ENCODE measurements at regions not wholly inside any gene's neighbourhood (a gene's known extent, or its start where the extent isn't known, plus 50 kb on each side); places are given as distances from the start of the nearest gene placed in this dataset.
"Not testable (repeated sequence)": the region's sequence is repeated elsewhere in the genome, so short reads cannot be mapped to it uniquely, and the experiment has no call there.

- no peaks in the 10 kb centered on the region for H3K4me1 ChIP-seq (ENCODE audit: control insufficient read depth in 2 of 2, insufficient read depth in 2 of 2, low read length in 2 of 2)
- Mint-ChIP-seq H3K36me3 (no peaks in the 10 kb centered on the region), H3K9me3 (peaks cover 2 to 21% (median 7%) of the 10 kb centered on the region in 11 donors), H3K4me1 (no peaks in the 10 kb centered on the region), H3K27ac (no peak overlapping the region), H3K4me3 (no peak overlapping the region), H3K27me3 (no peaks in the 10 kb centered on the region)
- POLR2A ChIA-PET, result no interaction called here
- DNase-seq (no peak), ATAC-seq (no peak)
- H3K36me3 ChIP-seq (ENCODE audit: control insufficient read depth in 2 of 3, insufficient read depth in 3 of 3, low read length in 3 of 3), result no peaks in the 10 kb centered on the region
- no peaks in the 10 kb centered on the region for H3K27me3 ChIP-seq (ENCODE audit: control insufficient read depth in 2 of 2, insufficient read depth in 2 of 2, low read length in 2 of 2)
- H3K27ac ChIP-seq (ENCODE audit: low read depth, low read length), result no peak overlapping the region
- H3K9me3 ChIP-seq (ENCODE audit: control insufficient read depth in 2 of 3, low read length in 3 of 3), result peaks cover 0 to 4% (median 0%) of the 10 kb centered on the region in 3 experiments
- no peak overlapping the region for H3K4me3 ChIP-seq (ENCODE audit: low read length)
- CTCF ChIA-PET, result interaction anchor here (0.7 kb wide), 1 partner anchor 9 kb away, joined by 3 read pairs; no protein-coding TSS in a partner anchor
- intact Hi-C loops (cut with micrococcal nuclease), result no loop called here
Measured at GRCh38 chr2:78260861-78261260, 738.7 kb upstream of the LRRTM4 start.

- Mint-ChIP-seq H3K36me3 (no peaks in the 10 kb centered on the region), H3K4me1 (no peaks in the 10 kb centered on the region), H3K27me3 (no peaks in the 10 kb centered on the region), H3K4me3 (no peak overlapping the region), H3K9me3 (peaks cover 2 to 21% (median 7%) of the 10 kb centered on the region in 11 donors), H3K27ac (no peak overlapping the region)
- Histone ChIP-seq H3K27me3 (ENCODE audit: control insufficient read depth in 2 of 2, insufficient read depth in 2 of 2, low read length in 2 of 2) (no peaks in the 10 kb centered on the region), H3K4me3 (ENCODE audit: low read length) (no peak overlapping the region), H3K4me1 (ENCODE audit: control insufficient read depth in 2 of 2, insufficient read depth in 2 of 2, low read length in 2 of 2) (no peaks in the 10 kb centered on the region), H3K27ac (ENCODE audit: low read depth, low read length) (no peak overlapping the region), H3K9me3 (ENCODE audit: control insufficient read depth in 2 of 3, low read length in 3 of 3) (peaks cover 0 to 4% (median 0%) of the 10 kb centered on the region in 3 experiments), H3K36me3 (ENCODE audit: control insufficient read depth in 2 of 3, insufficient read depth in 3 of 3, low read length in 3 of 3) (no peaks in the 10 kb centered on the region)
- intact Hi-C loops (cut with micrococcal nuclease), result no loop called here
- ChIA-PET POLR2A (no interaction called here), CTCF (no interaction called here)
- no peak for DNase-seq
- ATAC-seq, result no peak
Measured at GRCh38 chr2:78261454-78261853, 739.3 kb upstream of the LRRTM4 start.

DNA sequence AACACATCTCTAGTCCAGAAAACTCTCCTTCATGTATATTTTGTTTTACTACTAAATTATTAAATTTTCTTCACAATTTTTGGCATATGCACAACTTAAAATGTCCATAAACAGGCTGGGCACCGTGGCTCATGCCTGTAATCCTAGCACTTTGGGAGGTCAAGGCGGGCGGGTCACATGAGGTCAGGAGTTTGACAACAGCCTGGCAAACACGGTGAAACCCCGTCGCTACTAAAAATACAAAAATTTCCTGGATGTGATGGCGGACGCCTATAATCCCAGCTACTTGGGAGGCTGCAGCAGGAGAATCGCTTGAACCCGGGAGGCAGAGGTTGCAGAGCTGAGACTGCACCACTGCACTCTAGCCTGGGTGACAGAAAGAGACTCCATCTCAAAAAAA is 739.9 kb upstream of the LRRTM4 start:
- intact Hi-C loops (cut with micrococcal nuclease); H3K9me3 ChIP-seq (ENCODE audit: control insufficient read depth in 2 of 3, low read length in 3 of 3); POLR2A ChIA-PET; H3K27ac ChIP-seq (ENCODE audit: low read depth, low read length); H3K4me3 Mint-ChIP-seq; H3K27me3 Mint-ChIP-seq; H3K27ac Mint-ChIP-seq; H3K4me1 ChIP-seq (ENCODE audit: control insufficient read depth in 2 of 2, insufficient read depth in 2 of 2, low read length in 2 of 2); H3K4me3 ChIP-seq (ENCODE audit: low read length); H3K36me3 ChIP-seq (ENCODE audit: control insufficient read depth in 2 of 3, insufficient read depth in 3 of 3, low read length in 3 of 3); H3K36me3 Mint-ChIP-seq; H3K27me3 ChIP-seq (ENCODE audit: control insufficient read depth in 2 of 2, insufficient read depth in 2 of 2, low read length in 2 of 2); CTCF ChIA-PET; H3K4me1 Mint-ChIP-seq; DNase-seq; ATAC-seq: not testable (repeated sequence)
- H3K9me3 Mint-ChIP-seq, result peaks cover 2 to 21% (median 7%) of the 10 kb centered on the region in 11 donors

DNA sequence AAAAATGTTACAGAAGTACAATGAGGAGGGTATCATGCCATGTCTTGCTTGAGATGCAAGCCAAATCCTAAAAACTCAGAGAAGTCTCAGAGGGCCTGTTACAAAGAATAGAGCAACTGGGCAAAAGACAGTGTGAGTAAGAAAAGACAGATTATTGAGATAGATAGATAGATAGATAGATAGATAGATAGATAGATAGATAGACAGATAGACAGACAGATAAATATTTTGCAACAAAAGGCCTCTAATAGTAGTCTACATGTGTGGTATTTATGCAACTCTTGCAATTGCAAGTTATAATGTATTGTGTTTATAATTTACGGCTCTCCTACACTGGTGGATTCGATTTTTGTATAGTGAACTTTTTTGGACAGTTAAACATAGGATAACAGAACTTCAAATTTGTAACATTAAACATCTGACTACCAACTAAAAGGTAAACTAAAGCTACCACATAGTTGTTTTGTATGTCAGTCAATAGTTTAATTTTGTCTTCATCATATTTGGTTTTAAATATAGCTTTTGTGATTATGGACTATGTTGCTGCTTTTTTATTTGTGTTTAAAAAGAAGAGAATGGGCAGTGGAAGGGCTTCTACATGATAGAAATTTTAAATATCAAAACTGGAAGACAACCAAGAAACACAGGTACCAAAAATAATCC is 740.7 kb upstream of the LRRTM4 start:
- POLR2A ChIA-PET, result no interaction called here
- Histone ChIP-seq H3K4me3 (ENCODE audit: low read length) (no peak overlapping the region), H3K4me1 (ENCODE audit: control insufficient read depth in 2 of 2, insufficient read depth in 2 of 2, low read length in 2 of 2) (no peaks in the 10 kb centered on the region), H3K36me3 (ENCODE audit: control insufficient read depth in 2 of 3, insufficient read depth in 3 of 3, low read length in 3 of 3) (no peaks in the 10 kb centered on the region), H3K27ac (ENCODE audit: low read depth, low read length) (no peak overlapping the region), H3K27me3 (ENCODE audit: control insufficient read depth in 2 of 2, insufficient read depth in 2 of 2, low read length in 2 of 2) (no peaks in the 10 kb centered on the region), H3K9me3 (ENCODE audit: control insufficient read depth in 2 of 3, low read length in 3 of 3) (peaks cover 0 to 4% (median 0%) of the 10 kb centered on the region in 3 experiments)
- Mint-ChIP-seq H3K36me3 (no peaks in the 10 kb centered on the region), H3K27me3 (no peaks in the 10 kb centered on the region), H3K4me3 (no peak overlapping the region), H3K27ac (no peak overlapping the region), H3K9me3 (peaks cover 2 to 21% (median 7%) of the 10 kb centered on the region in 11 donors), H3K4me1 (no peaks in the 10 kb centered on the region)
- ATAC-seq (no peak), DNase-seq (no peak)
- CTCF ChIA-PET, result no interaction called here
- intact Hi-C loops (cut with micrococcal nuclease), result no loop called here

DNA sequence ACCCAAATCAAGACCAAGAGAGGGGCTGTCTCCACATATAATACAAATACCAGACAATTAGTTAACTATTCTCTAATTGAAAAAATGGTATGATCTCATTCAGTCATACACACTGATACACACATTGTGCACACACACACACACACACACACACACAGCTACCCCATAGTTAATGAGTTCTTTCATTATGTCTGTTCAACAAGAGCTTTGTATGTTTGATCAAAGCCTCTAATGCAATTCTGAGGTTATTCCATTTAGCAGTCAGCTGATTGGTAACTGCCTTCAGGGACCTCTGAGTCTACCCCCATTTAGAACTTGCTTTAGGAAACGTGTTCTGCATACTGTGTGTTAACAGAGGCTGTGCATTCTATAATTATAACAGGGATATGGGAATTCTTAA is 741.4 kb upstream of the LRRTM4 start:
- no peaks in the 10 kb centered on the region for H3K27me3 Mint-ChIP-seq
- no peaks in the 10 kb centered on the region for H3K36me3 ChIP-seq (ENCODE audit: control insufficient read depth in 2 of 3, insufficient read depth in 3 of 3, low read length in 3 of 3)
- H3K9me3 ChIP-seq (ENCODE audit: control insufficient read depth in 2 of 3, low read length in 3 of 3), result peaks cover 0 to 4% (median 0%) of the 10 kb centered on the region in 3 experiments
- DNase-seq, result no peak
- H3K9me3 Mint-ChIP-seq, result peaks cover 2 to 21% (median 6%) of the 10 kb centered on the region in 11 donors
- intact Hi-C loops (cut with micrococcal nuclease), result no loop called here
- H3K36me3 Mint-ChIP-seq, result no peaks in the 10 kb centered on the region
- POLR2A ChIA-PET, result no interaction called here
- no peaks in the 10 kb centered on the region for H3K27me3 ChIP-seq (ENCODE audit: control insufficient read depth in 2 of 2, insufficient read depth in 2 of 2, low read length in 2 of 2)
- no peaks in the 10 kb centered on the region for H3K4me1 Mint-ChIP-seq
- H3K27ac ChIP-seq (ENCODE audit: low read depth, low read length), result no peak overlapping the region
- H3K27ac Mint-ChIP-seq, result no peak overlapping the region
- H3K4me3 Mint-ChIP-seq, result no peak overlapping the region
- no peak for ATAC-seq
- CTCF ChIA-PET, result no interaction called here
- no peaks in the 10 kb centered on the region for H3K4me1 ChIP-seq (ENCODE audit: control insufficient read depth in 2 of 2, insufficient read depth in 2 of 2, low read length in 2 of 2)
- no peak overlapping the region for H3K4me3 ChIP-seq (ENCODE audit: low read length)

DNA sequence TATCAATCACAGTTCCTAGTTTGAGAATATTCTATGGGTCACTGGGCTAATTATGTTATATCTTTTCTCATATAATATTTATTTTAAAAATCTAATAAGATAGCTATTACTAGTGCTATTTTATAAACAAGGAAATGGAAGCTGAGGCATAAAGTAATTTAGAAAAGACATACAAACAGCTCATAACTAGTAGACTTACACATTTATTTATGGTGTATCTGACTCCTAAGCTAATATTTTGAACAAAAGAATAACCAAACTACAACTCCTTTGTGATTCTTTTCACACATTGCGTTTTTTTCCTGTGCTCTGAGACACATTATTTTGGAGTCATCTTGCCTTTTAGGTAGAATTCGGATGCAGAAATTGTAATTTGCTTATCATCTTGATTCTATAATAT is 742.0 kb upstream of the LRRTM4 start:
- H3K27ac ChIP-seq (ENCODE audit: low read depth, low read length), result no peak overlapping the region
- Mint-ChIP-seq H3K9me3 (peaks cover 2 to 21% (median 6%) of the 10 kb centered on the region in 11 donors), H3K4me3 (no peak overlapping the region), H3K27ac (no peak overlapping the region), H3K27me3 (no peaks in the 10 kb centered on the region), H3K36me3 (no peaks in the 10 kb centered on the region), H3K4me1 (no peaks in the 10 kb centered on the region)
- no peaks in the 10 kb centered on the region for H3K27me3 ChIP-seq (ENCODE audit: control insufficient read depth in 2 of 2, insufficient read depth in 2 of 2, low read length in 2 of 2)
- ChIA-PET POLR2A (no interaction called here), CTCF (no interaction called here)
- H3K9me3 ChIP-seq (ENCODE audit: control insufficient read depth in 2 of 3, low read length in 3 of 3), result peaks cover 0 to 4% (median 0%) of the 10 kb centered on the region in 3 experiments
- H3K4me3 ChIP-seq (ENCODE audit: low read length), result no peak overlapping the region
- no peak for DNase-seq
- intact Hi-C loops (cut with micrococcal nuclease), result no loop called here
- ATAC-seq, result no peak
- no peaks in the 10 kb centered on the region for H3K4me1 ChIP-seq (ENCODE audit: control insufficient read depth in 2 of 2, insufficient read depth in 2 of 2, low read length in 2 of 2)
- no peaks in the 10 kb centered on the region for H3K36me3 ChIP-seq (ENCODE audit: control insufficient read depth in 2 of 3, insufficient read depth in 3 of 3, low read length in 3 of 3)

GRCh38 chr2:78281164-78281563 is 744.3 kb upstream of the REG3G start:
- Histone ChIP-seq H3K4me3 (ENCODE audit: low read length) (no peak overlapping the region), H3K9me3 (ENCODE audit: control insufficient read depth in 2 of 3, low read length in 3 of 3) (no peaks in the 10 kb centered on the region), H3K27me3 (ENCODE audit: control insufficient read depth in 2 of 2, insufficient read depth in 2 of 2, low read length in 2 of 2) (no peaks in the 10 kb centered on the region), H3K36me3 (ENCODE audit: control insufficient read depth in 2 of 3, insufficient read depth in 3 of 3, low read length in 3 of 3) (no peaks in the 10 kb centered on the region), H3K4me1 (ENCODE audit: control insufficient read depth in 2 of 2, insufficient read depth in 2 of 2, low read length in 2 of 2) (no peaks in the 10 kb centered on the region), H3K27ac (ENCODE audit: low read depth, low read length) (no peak overlapping the region)
- no peaks in the 10 kb centered on the region for H3K36me3 Mint-ChIP-seq
- H3K27ac Mint-ChIP-seq, result no peak overlapping the region
- ChIA-PET CTCF (no interaction called here), POLR2A (no interaction called here)
- no peak for DNase-seq
- H3K4me3 Mint-ChIP-seq, result no peak overlapping the region
- no peaks in the 10 kb centered on the region for H3K4me1 Mint-ChIP-seq
- no peaks in the 10 kb centered on the region for H3K27me3 Mint-ChIP-seq
- intact Hi-C loops (cut with micrococcal nuclease), result no loop called here
- peaks cover 0 to 13% (median 7%) of the 10 kb centered on the region in 11 donors for H3K9me3 Mint-ChIP-seq
- ATAC-seq, result no peak
